Esophagus muscularis mucosa (tissue), 4 donors: ENCODE measurements at regions not wholly inside any gene's neighbourhood (a gene's known extent, or its start where the extent isn't known, plus 50 kb on each side); places are given as distances from the start of the nearest gene placed in this dataset.

ENCODE experiments used
- EP300 ChIP-seq: sonication (generic); formaldehyde crosslinking; IDR thresholded peaks from one replicate; pipeline ENCODE4 v1.6.1; 2017; ENCODE audit warnings: antibody characterized with exemption
- POLR2A ChIP-seq: fragments of 450-650 bp; IDR thresholded peaks from one replicate; pipeline ENCODE4 v1.6.1; 2017; ENCODE audit warnings: antibody characterized with exemption, moderate library complexity, mild to moderate bottlenecking, low read depth
- POLR2AphosphoS5 ChIP-seq, 2 donors: sonication (generic); formaldehyde crosslinking; IDR thresholded peaks; one replicate each; pipeline ENCODE4 v1.6.1; 2017; ENCODE audit warnings: antibody characterized with exemption in 2 of 2
- TF ChIP-seq, protein P1 (sequence below), 3 experiments: fragments of 200-600 bp in 2 of 3; fragments of 450-650 bp in 1 of 3; sonication (generic) in 2 of 3; IDR thresholded peaks; one replicate each; pipeline ENCODE4 v1.5.1; 2017 to 2019; ENCODE audit warnings: antibody characterized with exemption in 3 of 3, mild to moderate bottlenecking in 2 of 3, moderate library complexity in 1 of 3

DNA sequence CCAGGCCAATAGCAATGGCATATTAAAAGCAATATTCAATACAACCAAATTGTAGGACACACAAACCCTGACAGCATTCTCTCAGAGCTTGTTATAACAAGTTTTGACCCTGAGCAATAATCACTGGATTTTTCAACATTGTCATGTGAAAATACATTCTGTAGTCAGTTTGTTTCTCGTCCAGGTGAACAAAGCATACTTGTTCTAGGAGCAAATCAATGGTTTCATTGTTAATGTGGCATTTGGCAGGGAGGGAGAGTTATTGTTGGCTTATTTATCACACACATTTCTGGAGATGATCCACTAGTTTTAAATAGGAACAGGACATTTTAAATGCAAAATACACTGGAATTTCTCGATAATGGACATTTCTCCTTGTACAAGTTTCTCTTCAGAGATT is 69.9 kb upstream of the L3MBTL4 start:
- TF ChIP-seq, protein P1, sequence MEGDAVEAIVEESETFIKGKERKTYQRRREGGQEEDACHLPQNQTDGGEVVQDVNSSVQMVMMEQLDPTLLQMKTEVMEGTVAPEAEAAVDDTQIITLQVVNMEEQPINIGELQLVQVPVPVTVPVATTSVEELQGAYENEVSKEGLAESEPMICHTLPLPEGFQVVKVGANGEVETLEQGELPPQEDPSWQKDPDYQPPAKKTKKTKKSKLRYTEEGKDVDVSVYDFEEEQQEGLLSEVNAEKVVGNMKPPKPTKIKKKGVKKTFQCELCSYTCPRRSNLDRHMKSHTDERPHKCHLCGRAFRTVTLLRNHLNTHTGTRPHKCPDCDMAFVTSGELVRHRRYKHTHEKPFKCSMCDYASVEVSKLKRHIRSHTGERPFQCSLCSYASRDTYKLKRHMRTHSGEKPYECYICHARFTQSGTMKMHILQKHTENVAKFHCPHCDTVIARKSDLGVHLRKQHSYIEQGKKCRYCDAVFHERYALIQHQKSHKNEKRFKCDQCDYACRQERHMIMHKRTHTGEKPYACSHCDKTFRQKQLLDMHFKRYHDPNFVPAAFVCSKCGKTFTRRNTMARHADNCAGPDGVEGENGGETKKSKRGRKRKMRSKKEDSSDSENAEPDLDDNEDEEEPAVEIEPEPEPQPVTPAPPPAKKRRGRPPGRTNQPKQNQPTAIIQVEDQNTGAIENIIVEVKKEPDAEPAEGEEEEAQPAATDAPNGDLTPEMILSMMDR (IDR thresholded peaks at IDR 0.05) = no peak
- TF ChIP-seq EP300 (no peak), POLR2AphosphoS5 (IDR thresholded peaks at IDR 0.05) (no peak), POLR2A (no peak)
